ENCODE measurements at regions not wholly inside any gene's neighbourhood (a gene's known extent, or its start where the extent isn't known, plus 50 kb on each side); places are given as distances from the start of the nearest gene placed in this dataset.

GRCh38 chr18:46260016-46260878 lies 156.1 kb downstream of the HAUS1 start:
- Histone ChIP-seq H3K36me3 (ENCODE audit: low read depth) (peaks cover 4% of the 10 kb centered on the region; the same call in 1 of the 2 replicates), H3K9me3 (ENCODE audit: insufficient read depth, low read depth) (no peaks in the 10 kb centered on the region), H3K4me1 (replicated peaks; ENCODE audit: insufficient read depth) (peaks cover 9% of the 10 kb centered on the region; the same call in 1 of the 2 replicates), H2AFZ (no peak overlapping the region), H3K4me2 (no peak overlapping the region), H3K27ac (no peak overlapping the region), H3K4me3 (no peak overlapping the region), H3K79me2 (ENCODE audit: low read depth) (peaks cover 27% of the 10 kb centered on the region), H4K20me1 (ENCODE audit: insufficient read depth) (no peaks in the 10 kb centered on the region), H3K27me3 (ENCODE audit: insufficient read depth, low read depth) (no peaks in the 10 kb centered on the region), H3K9me2 (ENCODE audit: insufficient read depth) (no peaks in the 10 kb centered on the region), H3F3A (ENCODE audit: insufficient read depth, low read depth) (peaks cover 9% of the 10 kb centered on the region)
- ChIA-PET POLR2A (ENCODE audit: unreplicated experiment) (no interaction called here), CTCF (no interaction called here)
- DNase-seq: no peak
- no peak for TF ChIP-seq EZH2 (IDR thresholded peaks at IDR 0.05; ENCODE audit: low read depth)
- TF ChIP-seq CTCF (conservative IDR thresholded peaks at IDR 0.05): no peak
- intact Hi-C loops (cut with micrococcal nuclease; ENCODE audit: unreplicated experiment): no loop called here
- no TSS peak for BruUV-seq (replicated peaks)

GRCh38 chr18:46260879-46261143 lies 156.6 kb downstream of the HAUS1 start:
- peaks cover 4% of the 10 kb centered on the region; the same call in 1 of the 2 replicates for H3K36me3 ChIP-seq (ENCODE audit: low read depth)
- H4K20me1 ChIP-seq (ENCODE audit: insufficient read depth): no peaks in the 10 kb centered on the region
- DNase-seq: no peak
- peaks cover 9% of the 10 kb centered on the region for H3F3A ChIP-seq (ENCODE audit: insufficient read depth, low read depth)
- H3K9me2 ChIP-seq (ENCODE audit: insufficient read depth): no peaks in the 10 kb centered on the region
- H3K4me3 ChIP-seq: no peak overlapping the region
- H3K79me2 ChIP-seq (ENCODE audit: low read depth): peaks cover 27% of the 10 kb centered on the region
- H3K27me3 ChIP-seq (ENCODE audit: insufficient read depth, low read depth): no peaks in the 10 kb centered on the region
- no TSS peak for BruUV-seq (replicated peaks)
- H3K4me2 ChIP-seq: no peak overlapping the region
- H3K27ac ChIP-seq: no peak overlapping the region
- ChIA-PET POLR2A (ENCODE audit: unreplicated experiment) (no interaction called here), CTCF (no interaction called here)
- H3K9me3 ChIP-seq (ENCODE audit: insufficient read depth, low read depth): no peaks in the 10 kb centered on the region
- H2AFZ ChIP-seq: no peak overlapping the region
- peaks cover 9% of the 10 kb centered on the region; the same call in 1 of the 2 replicates for H3K4me1 ChIP-seq (replicated peaks; ENCODE audit: insufficient read depth)
- intact Hi-C loops (cut with micrococcal nuclease; ENCODE audit: unreplicated experiment): no loop called here
- TF ChIP-seq EZH2 (IDR thresholded peaks at IDR 0.05; ENCODE audit: low read depth): no peak

- TF ChIP-seq EZH2 (IDR thresholded peaks at IDR 0.05; ENCODE audit: low read depth) (no peak), CTCF (conservative IDR thresholded peaks at IDR 0.05) (no peak)
- no peaks in the 10 kb centered on the region for H3K9me3 ChIP-seq (ENCODE audit: insufficient read depth, low read depth)
- peaks cover 22% of the 10 kb centered on the region for H3K79me2 ChIP-seq (ENCODE audit: low read depth)
- CTCF ChIA-PET: no interaction called here
- intact Hi-C loops (cut with micrococcal nuclease; ENCODE audit: unreplicated experiment): no loop called here
- no peak overlapping the region for H3K4me3 ChIP-seq
- H3K4me2 ChIP-seq: no peak overlapping the region
- BruUV-seq (replicated peaks): no TSS peak
- no peak for DNase-seq
- H3K27me3 ChIP-seq (ENCODE audit: insufficient read depth, low read depth): no peaks in the 10 kb centered on the region
- H3K9me2 ChIP-seq (ENCODE audit: insufficient read depth): no peaks in the 10 kb centered on the region
- peaks cover 4% of the 10 kb centered on the region; the same call in 1 of the 2 replicates for H3K36me3 ChIP-seq (ENCODE audit: low read depth)
- POLR2A ChIA-PET (ENCODE audit: unreplicated experiment): no interaction called here
- peaks cover 14% of the 10 kb centered on the region for H3F3A ChIP-seq (ENCODE audit: insufficient read depth, low read depth)
- H3K27ac ChIP-seq: no peak overlapping the region
- H3K4me1 ChIP-seq (replicated peaks; ENCODE audit: insufficient read depth): peaks cover 9% of the 10 kb centered on the region; the same call in 1 of the 2 replicates
- H4K20me1 ChIP-seq (ENCODE audit: insufficient read depth): no peaks in the 10 kb centered on the region
- H2AFZ ChIP-seq: no peak overlapping the region
Observed at GRCh38 chr18:46261799-46262198, 157.6 kb downstream of the HAUS1 start.
